ENCODE measurements at regions not wholly inside any gene's neighbourhood (a gene's known extent, or its start where the extent isn't known, plus 50 kb on each side); places are given as distances from the start of the nearest gene placed in this dataset.

GRCh38 chr20:30503992-30504570, 753.4 kb upstream of the DEFB115 start:
- no peak for TF ChIP-seq EZH2 (IDR thresholded peaks at IDR 0.05; ENCODE audit: borderline replicate concordance, low read length)
- TF ChIP-seq CTCF (conservative IDR thresholded peaks at IDR 0.05 in 1 of 2, IDR thresholded peaks at IDR 0.05 in 1 of 2; ENCODE audit: extremely low read depth in 1 of 2, insufficient read depth in 1 of 2, low read depth in 1 of 2, low read length in 2 of 2) = no peak
